Stimulated activated CD4-positive, alpha-beta T cell treated with anti-CD3 and anti-CD28 coated beads, TNF-alpha, amount 100 ng/mL, for 24 hours (primary cell): ENCODE measurements at regions not wholly inside any gene's neighbourhood (a gene's known extent, or its start where the extent isn't known, plus 50 kb on each side); places are given as distances from the start of the nearest gene placed in this dataset.
"Not testable (repeated sequence)": the region's sequence is repeated elsewhere in the genome, so short reads cannot be mapped to it uniquely, and the experiment has no call there.

Source experiments
- DNase-seq, 3 experiments: peaks; one replicate each; pipeline ENCODE4 v3.0.0-alpha.2; 2020; ENCODE audit warnings: low read depth in 3 of 3

DNA sequence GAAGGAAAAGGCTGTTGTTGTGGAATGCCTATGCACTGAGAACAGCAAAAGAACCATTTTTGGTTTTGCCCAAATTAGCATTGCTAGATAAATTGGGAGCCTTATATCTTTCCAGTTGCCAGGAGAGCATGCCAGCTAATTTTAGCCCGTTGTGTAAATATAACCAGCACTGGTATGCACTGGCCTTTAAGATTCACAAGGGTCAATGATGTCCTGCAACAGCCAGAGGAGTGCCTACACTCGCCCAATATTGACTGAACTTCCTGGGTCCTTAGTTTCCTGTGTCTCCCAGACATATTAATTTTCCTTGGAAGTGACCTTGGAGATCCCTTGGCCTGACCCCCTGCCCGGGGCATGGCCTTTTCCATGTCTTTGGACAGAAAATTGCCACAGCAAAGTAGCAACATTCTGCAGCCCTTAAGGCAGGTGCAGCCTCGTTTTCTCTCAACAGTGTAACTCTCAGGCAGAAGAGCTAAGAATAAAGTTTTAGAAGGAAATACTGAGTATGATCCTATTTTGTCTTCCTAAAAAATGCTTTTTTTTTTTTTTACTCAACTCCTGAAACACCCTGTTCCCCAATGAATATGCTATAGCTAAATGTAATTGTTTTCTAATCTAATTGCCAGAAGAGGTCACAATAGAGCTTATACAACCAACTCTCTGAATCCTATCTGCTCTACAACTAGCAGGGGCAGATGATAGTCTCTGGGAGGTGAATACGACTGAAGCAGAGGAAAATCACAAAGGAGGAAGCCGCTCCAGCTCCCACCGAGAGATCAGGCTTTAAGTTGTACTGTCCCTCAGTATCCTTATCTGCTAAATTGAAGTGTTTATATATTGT is 131.9 kb upstream of the PCGF5 start:
- no peak for DNase-seq

- DNase-seq: no peak
These were observed 129.5 kb upstream of the PCGF5 start for GRCh38 chr10:91090761-91091529.

DNA sequence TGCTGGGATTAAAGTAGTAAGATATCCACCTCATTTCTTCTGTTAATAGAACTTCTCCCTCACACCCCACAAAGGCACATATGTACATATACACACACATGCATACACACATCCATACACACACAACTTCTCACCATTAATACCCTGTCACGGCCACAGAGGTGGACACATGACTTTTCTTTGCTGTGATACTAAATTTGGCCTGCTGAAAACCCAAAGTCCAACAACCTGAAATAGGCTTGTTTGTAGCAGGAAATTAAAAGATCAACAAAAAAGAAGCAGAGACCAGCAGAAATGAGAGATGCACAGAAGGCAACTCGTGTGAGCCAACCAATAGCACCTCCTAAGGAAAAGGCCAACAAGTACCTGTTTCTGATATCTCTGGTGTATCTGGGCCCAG is 128.7 kb upstream of the PCGF5 start:
- DNase-seq: no peak

DNA sequence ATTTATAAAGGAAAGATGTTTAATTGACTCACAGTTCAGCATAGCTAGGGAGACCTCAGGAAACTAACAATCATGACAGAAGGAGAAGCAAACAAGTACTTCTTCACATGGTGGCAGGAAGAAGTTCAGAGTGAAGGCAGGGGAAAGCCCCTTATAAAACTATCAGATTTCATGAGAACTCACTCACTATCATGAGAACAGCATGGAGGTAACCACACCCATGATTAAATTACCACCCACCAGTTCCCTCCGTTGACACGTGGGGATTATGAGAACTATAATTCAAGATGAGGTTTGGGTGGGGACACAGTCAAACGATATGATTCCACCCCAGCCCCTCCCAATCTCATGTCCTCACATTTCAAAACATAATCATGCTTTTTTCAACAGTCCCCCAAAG is 124.2 kb upstream of the PCGF5 start:
- no peak for DNase-seq

DNA sequence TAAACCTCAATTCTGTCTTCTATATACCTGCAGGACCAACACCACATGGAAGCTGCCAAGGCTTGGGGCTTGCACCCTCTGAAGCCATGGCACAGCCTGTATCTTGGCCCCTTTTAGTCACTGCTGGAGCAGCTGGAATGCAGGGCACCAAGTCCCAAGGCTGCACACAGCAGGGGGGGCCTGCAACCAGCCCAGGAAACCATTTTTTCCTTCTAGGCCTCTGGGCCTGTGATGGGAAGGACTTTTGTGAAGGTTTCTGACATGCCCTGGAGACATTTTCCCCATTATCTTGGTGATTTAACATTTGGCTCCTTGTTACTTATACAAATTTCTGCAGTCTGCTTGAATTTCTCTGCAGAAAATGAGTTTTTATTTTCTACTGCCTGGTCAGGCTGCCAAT is 123.2 kb upstream of the PCGF5 start:
- no peak for DNase-seq

- DNase-seq: not testable (repeated sequence)
These were observed 122.4 kb upstream of the PCGF5 start for GRCh38 chr10:91098021-91098420.

DNA sequence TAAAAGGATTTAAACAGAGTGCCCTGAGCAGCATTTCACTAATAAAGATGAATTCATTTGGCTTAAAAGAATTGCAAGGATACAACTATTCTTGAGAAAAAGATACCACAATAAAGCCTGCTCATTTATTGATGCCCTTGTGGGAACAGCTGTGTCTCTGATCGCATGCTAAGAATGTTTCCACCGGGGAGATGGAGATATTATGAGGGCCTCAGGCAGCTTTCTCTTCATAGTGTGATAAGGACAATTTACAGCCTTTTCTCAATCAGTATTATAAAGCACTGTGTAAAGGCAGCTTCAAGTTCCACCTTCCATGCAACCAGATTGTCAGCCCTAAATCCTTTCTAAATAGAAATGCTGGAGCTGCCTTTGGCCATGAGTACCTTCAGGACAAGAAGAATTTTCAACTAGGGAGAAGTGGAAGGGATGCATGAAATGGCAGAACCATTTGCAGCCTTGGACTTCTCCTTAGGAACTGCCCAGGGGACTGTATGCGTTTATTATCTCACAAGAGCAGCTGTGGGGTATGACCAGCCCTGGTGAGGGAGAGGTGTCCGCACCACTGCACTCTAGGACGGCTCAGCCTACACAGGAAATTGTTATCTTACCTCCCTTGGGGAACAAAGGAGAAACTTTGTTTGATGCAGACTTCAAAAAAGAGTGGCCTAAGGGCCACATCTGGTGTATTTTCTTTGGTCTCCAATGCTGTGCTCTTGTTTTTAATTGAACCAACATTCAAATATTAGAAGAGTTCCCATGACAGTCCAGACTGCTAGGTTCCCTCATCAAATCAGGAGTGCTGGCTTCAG is 116.9 kb upstream of the PCGF5 start:
- no peak for DNase-seq

DNA sequence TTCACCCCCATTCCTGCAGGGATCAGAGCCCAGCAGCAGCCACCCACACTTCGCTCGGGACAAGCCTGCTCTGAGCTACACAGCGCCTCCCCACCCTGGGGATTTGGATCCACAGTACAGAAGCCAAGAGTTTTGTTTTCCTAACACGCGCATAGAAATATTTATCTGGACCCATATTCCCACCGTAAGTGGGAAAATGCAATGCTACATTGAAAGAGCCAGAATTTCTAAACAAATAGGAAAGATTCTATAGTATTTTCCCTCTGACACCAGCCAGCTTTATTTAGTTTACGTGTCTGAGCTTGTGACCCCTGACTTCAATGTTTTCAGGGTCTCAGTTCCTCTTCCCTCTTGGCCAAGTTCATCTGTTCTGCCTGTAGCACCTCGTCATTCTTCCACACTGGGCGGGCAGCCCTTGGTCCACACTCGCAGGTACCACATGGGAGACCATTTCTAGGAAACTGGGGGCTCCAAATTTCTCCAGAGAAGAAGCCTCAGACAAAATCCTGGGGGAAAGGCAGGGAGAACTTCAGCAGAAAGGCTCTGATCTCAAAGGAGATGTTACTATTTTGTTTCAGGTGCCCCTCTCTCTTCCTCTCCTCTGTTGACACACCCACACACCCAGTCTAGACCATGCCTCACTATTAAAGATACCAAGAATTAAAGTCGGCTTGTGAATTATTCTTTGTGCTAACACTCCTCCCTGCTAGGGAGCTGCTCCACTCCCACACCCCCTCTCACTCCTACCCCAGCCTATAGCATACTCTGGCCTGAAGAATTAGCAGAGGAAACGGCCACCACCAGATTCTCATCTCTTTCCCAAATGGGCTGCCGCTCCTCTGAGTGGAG is 116.0 kb upstream of the PCGF5 start:
- no peak for DNase-seq

GRCh38 chr10:91105269-91105668 is 115.2 kb upstream of the PCGF5 start:
- DNase-seq: no peak

DNA sequence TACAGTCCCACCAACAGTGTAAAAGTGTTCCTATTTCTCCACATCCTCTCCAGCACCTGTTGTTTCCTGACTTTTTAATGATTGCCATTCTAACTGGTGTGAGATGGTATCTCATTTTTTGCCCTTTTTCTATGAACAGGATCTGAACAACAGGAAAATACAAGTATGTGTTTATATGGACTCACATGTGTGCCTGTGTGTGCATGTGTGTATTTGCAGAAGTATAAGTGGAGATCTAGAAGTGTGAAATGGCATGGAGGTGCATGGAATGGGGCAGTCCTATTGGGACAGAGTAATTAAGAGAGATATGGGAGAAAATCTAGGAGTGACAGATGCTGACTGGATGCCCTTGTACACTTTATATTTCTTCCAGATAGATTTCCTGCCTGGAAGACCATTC is 111.6 kb upstream of the PCGF5 start:
- no peak for DNase-seq

DNA sequence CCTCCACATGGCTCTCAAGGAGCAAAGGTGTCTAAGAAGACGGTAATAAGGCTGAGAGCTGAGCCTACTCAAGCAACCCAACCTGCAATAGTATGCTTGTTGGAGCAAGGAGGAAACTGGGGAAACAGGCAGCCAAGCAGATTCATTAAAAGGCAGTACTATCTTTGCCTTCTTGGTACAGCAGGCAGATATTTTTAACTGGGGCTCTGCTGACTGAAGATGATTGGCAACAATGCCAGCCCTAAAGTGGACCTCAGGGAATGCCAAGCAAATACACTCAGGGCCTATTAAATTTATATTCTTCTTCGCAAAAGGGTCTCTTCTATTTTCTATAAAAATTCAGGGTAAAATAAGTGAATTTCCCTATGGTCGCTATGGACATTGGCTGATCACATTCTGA is 109.4 kb upstream of the PCGF5 start:
- no peak for DNase-seq

DNA sequence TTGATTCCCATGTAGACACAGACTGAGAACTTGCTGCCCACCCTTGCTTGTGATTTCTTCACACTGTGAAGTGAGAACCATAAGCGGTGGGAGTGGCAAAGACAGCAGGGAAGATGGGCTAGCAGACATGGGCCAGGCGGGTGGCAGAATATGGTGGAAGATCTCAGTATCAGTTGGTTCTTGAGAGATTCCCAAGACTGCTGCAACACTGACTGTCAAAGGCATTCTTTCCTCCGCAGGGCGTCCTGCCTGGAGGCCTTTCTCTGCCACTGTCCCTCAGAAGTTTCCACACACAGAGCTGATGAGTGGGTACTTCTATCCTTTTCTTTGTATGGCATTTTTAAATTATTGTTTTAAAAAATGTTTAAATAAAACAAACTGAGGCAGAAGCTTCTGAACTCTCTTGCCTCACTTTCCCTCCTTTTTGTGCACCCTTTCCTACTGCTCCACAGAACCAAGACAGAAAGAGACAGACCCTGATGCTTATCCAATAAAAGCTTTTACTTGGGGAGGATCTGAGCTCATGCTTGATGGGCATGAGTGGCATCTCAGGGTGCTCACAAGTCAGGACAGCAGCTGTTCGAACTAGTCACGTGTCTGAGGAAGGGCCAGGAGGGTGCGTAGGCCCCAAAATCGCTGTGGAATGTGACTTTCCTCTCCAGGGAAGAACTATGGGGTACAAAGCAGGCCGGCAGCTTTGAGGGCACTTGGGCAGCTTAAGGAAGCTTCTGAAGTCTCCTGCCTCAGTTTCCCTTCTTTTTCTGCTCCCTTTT is 104.7 kb upstream of the PCGF5 start:
- DNase-seq: no peak

DNA sequence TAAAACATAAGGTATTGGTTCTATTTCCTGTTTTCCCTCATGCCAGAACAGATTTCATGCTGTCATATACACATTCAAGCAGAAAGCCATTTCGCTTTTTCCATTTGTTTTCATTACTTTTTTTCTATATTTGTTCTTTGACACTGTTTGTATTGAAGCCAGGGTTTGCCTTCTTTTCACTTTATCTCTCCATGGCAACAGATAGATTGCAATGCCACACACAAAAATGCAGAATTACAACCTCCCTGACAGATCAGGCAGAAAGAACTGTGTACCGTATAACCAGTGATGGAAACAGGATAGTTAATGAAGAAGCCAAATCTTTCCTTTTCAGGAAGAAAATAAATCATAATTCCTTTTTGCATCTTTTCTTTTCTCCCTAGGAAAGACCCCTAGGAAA is 103.0 kb upstream of the PCGF5 start:
- DNase-seq: no peak

DNA sequence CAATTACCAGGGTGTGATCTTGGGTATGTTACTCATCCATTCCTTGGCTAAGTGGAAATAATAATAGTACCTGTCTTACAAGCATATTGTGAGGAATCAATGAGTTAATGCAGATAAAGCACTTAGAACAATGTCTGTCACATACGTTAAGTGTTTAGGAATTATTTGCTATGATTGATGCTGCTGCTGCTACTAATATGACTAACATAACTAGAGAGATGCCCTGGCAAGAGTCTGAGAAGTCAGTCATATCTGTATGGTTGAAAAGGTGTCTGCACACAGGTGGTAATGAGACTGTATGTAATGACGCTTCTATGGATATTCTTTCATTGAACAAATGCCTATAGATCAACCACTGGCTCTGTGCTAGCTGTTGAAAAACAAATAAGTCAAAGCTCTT is 100.1 kb upstream of the PCGF5 start:
- DNase-seq: no peak

DNA sequence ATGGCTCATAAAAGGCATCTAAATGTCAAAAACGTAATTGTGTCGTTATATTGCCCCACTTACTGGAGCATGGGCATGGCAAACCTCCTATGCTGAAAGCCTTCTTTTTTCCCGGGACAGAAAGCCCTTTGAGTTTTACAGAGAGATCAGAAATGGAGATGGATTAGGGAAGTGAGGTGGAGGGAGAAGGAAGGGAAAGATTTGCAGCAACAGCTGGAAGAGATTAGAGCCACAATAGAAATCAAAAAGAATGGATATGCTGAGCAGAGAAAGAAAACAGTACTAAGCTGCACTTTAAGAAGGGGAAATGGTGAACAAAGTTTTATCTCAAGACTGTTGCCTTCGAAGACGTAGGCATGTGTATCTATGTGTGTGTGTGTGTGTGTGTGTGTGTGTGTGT is 97.2 kb upstream of the PCGF5 start:
- DNase-seq: no peak

DNA sequence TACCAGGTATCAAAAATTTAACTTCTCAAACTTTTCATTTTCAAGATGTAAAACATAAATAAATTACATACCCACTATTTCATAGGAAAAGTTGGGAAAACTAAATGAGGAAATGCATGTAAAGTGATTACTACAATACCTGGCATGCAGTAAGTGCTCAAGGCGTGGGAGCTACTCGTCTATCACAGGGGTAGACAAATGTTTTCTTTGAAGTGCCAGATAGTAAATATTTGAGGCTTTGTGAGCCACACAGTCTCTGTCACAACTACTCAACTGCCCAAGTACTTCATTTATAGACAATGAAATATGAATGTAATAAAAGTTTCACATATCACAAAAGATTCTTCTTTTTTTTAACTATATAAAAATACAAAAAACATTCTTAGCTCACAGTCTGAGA is 96.4 kb upstream of the PCGF5 start:
- DNase-seq: no peak

DNA sequence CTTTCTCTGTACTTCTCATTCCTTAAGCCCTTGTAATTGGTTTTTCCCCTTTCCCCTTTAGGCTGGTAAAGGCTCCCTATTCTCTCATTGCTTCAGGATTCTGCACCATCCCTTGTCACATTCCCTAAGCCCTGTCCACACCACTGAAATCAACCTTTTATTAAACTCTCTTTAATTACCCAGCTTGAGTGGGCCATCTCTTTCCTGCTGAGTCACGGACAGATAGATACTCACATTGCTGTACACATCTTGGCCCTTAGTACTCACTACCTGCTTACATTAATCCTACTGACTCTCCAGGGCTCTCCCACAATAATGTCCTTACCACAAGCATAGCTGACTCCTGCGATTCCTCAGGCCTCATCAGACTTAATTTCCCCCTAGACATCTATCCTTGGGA is 94.0 kb upstream of the PCGF5 start:
- DNase-seq: no peak

DNA sequence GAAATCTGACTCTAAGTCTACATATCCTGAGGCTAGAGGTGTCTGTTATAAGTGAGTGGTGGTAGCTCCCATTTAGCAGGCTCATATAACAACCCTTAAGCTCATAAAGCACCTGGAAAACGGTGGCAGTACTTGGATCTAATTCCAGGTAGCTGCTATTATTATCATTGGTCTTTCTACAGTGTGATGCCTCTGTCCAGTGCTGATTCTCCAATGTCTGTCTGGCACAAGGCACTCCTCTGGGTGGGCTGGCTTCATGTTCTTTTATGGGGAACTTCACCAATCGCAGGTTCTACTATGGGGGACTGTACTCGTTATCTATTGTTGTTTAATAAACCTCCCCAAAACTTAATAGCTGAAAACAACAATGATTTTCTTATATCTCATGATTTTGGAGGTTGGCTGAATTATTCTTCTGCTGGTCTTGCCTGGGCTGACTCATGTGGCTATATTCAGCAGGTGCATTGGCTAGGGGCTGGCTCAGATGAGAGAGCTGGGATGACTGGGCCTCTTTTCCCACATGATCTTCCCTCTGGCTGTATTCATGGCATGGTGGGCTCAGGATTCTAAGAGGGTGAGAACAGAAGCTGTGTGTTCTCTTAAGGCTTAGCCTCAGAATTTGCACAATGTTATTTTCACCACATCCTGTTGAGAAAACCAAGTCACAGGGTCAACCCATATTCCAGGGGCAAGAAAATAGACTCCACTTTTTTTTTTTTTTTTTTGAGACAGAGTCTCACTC is 93.0 kb upstream of the PCGF5 start:
- no peak for DNase-seq

DNA sequence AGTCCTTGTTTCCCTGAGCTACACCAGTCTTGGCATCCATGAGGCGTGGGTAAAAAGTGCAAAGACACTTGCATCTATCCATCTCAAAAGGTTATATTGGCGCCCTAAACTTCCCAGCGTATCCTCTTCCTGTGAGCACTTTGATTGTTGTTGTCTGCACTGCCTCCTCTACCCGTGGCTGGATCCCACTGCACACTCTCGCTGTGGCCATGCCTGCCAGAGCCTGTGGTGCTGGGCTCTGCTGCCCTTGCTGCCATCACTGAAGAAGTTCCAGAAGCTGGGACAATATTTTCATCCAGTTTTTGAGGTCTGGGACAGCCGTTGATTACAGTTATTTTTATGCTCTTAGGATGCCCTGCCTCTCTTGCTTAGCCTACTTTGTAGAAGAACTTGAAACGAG is 85.3 kb upstream of the PCGF5 start:
- no peak for DNase-seq

DNA sequence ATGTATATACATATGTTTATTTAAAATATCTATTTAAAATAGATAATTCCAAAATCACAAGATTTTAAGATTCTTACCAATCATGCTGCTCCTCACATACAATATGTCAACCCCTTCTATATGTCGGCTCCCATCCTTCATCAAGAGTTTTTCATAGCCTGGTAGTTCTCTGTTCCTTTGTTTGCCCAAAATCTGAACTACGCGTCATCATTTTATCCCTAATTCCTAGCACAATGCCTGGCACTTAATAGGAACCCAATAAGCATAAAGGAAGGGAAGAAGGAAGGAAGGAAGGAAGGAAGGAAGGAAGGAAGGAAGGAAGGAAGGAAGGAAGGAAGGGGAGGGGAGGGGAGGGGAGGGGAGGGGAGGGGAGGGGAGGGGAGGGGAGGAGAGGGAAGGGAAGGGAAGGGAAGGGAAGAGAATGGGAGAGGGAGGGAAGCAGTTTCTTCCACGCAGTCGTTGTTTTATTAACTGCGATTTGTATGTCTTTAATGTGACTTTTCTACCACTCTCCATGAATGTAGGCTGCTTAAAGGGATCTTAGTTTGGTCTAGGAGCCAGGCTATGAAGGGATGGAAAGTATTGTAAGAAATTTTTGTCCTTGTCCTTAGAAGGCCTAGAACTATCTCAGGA is 83.3 kb upstream of the PCGF5 start:
- no peak for DNase-seq
